Panc1 (cell line): ENCODE measurements at regions not wholly inside any gene's neighbourhood (a gene's known extent, or its start where the extent isn't known, plus 50 kb on each side); places are given as distances from the start of the nearest gene placed in this dataset.

Experiments
- ATAC-seq: fragments of 200-7000 bp; cut with Tn5 transposase; 2 replicates; pipeline ENCODE4 v1.9.1; 2020; ENCODE audit warnings: mild to moderate bottlenecking, moderate library complexity
- BruUV-seq: library from RNA; stranded (reverse); fragments of 400-500 nt; replicated peaks from 2 replicates; lab custom pipeline; 2021; lab: Mats Ljungman, UMichigan
- CTCF ChIA-PET: fragments of 300-600 bp; sonication (Branson Sonifier 250); formaldehyde crosslinking; loops from one replicate; lab custom pipeline; 2022; ENCODE audit warnings: antibody characterized with exemption; lab: Charles Lee
- POLR2A ChIA-PET: fragments of 300-600 bp; sonication (Branson Sonifier 250); formaldehyde crosslinking; loops from one replicate; lab custom pipeline; 2022; ENCODE audit warnings: antibody characterized with exemption; lab: Charles Lee
- DNase-seq: peaks from one replicate; pipeline ENCODE4 v3.0.0-alpha.2; 2010; ENCODE audit warnings: low read depth, low spot score
- H3K27ac ChIP-seq: 2 replicates; pipeline ENCODE4 v1.5.1; 2011; ENCODE audit warnings: mild to moderate bottlenecking, low read length, inconsistent platforms
- H3K27me3 ChIP-seq: fragments of 200-500 bp; sonication (Bioruptor generic); 2 replicates; pipeline ENCODE4 v1.6.0; 2014; ENCODE audit warnings: low read length, inconsistent platforms; ENCODE audit not compliant: control insufficient read depth, insufficient read depth
- H3K36me3 ChIP-seq: fragments of 200-500 bp; sonication (Bioruptor generic); 2 replicates; pipeline ENCODE4 v1.5.1; 2014; ENCODE audit warnings: inconsistent platforms, mild to moderate bottlenecking, low read length, moderate library complexity; ENCODE audit not compliant: control insufficient read depth, insufficient read depth
- H3K4me1 ChIP-seq: 2 replicates; pipeline ENCODE4 v1.5.1; 2011; ENCODE audit warnings: inconsistent platforms, mild to moderate bottlenecking, low read length, moderate library complexity; ENCODE audit not compliant: control insufficient read depth, insufficient read depth
- H3K4me3 ChIP-seq, 2 experiments: 2 replicates each; pipeline ENCODE4 v1.5.1; 2011 to 2012; ENCODE audit warnings: low read depth in 2 of 2, low read length in 2 of 2, mild to moderate bottlenecking in 2 of 2, inconsistent platforms in 1 of 2, moderate library complexity in 1 of 2
- H3K9me3 ChIP-seq: fragments of 200-500 bp; sonication (Bioruptor generic); 2 replicates; pipeline ENCODE4 v1.5.1; 2014; ENCODE audit warnings: low read depth, mild to moderate bottlenecking, inconsistent platforms, low read length, moderate library complexity; ENCODE audit not compliant: control insufficient read depth, insufficient read depth
- POLR2AphosphoS5 ChIP-seq: IDR thresholded peaks from 2 replicates; pipeline ENCODE4 v1.6.1; 2012; ENCODE audit warnings: mild to moderate bottlenecking, low read depth, low read length, moderate library complexity
- REST ChIP-seq, 2 experiments: IDR thresholded peaks; 2 replicates each; pipeline ENCODE4 v1.6.1; 2011 to 2012; ENCODE audit warnings: low read depth in 2 of 2, control low read depth in 1 of 2, low read length in 1 of 2, mild to moderate bottlenecking in 1 of 2, moderate library complexity in 1 of 2; ENCODE audit not compliant: insufficient read depth in 1 of 2
- SIN3A ChIP-seq: IDR thresholded peaks from 2 replicates; pipeline ENCODE4 v1.6.1; 2012; ENCODE audit warnings: low read depth, mild to moderate bottlenecking, low read length, moderate library complexity, borderline replicate concordance; ENCODE audit not compliant: insufficient read depth
- TCF7L2 ChIP-seq: IDR thresholded peaks from 2 replicates; pipeline ENCODE4 v1.6.1; 2011; ENCODE audit warnings: mild to moderate bottlenecking, low read depth, low read length, inconsistent platforms
- in situ Hi-C: cut with HindIII; loops from 2 replicates; pipeline ENCODE4 v1.10.0; 2016; ENCODE audit warnings: low sequenced_read_pairs, low pct_unique_long_range_greater_than_20kb
- intact Hi-C: fragments of 100-400 bp; cut with micrococcal nuclease; formaldehyde crosslinking; loops from one replicate; pipeline ENCODE4 v1.10.0; 2022; ENCODE audit not compliant: unreplicated experiment
- TF ChIP-seq, protein P1 (sequence below): fragments of 450-650 bp; IDR thresholded peaks from 2 replicates; pipeline ENCODE4 v1.5.1; 2017; ENCODE audit warnings: mild to moderate bottlenecking

- no peaks in the 10 kb centered on the region for H3K27me3 ChIP-seq
- H3K4me3 ChIP-seq = no peak overlapping the region
- POLR2A ChIA-PET = no interaction called here
- ATAC-seq (no peak), DNase-seq (no peak)
- CTCF ChIA-PET = no interaction called here
- no peak overlapping the region for H3K27ac ChIP-seq
- BruUV-seq = no TSS peak
- no peaks in the 10 kb centered on the region for H3K4me1 ChIP-seq
- intact Hi-C loops (no loop called here), in situ Hi-C loops (no loop called here)
- TF ChIP-seq SIN3A (no peak), REST (IDR thresholded peaks at IDR 0.05; ENCODE audit: insufficient read depth in 1 of 2, low read depth in 2 of 2, low read length in 1 of 2) (no peak), TCF7L2 (no peak), POLR2AphosphoS5 (no peak)
- TF ChIP-seq, protein P1, sequence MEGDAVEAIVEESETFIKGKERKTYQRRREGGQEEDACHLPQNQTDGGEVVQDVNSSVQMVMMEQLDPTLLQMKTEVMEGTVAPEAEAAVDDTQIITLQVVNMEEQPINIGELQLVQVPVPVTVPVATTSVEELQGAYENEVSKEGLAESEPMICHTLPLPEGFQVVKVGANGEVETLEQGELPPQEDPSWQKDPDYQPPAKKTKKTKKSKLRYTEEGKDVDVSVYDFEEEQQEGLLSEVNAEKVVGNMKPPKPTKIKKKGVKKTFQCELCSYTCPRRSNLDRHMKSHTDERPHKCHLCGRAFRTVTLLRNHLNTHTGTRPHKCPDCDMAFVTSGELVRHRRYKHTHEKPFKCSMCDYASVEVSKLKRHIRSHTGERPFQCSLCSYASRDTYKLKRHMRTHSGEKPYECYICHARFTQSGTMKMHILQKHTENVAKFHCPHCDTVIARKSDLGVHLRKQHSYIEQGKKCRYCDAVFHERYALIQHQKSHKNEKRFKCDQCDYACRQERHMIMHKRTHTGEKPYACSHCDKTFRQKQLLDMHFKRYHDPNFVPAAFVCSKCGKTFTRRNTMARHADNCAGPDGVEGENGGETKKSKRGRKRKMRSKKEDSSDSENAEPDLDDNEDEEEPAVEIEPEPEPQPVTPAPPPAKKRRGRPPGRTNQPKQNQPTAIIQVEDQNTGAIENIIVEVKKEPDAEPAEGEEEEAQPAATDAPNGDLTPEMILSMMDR = no peak
- no peaks in the 10 kb centered on the region for H3K36me3 ChIP-seq
- no peaks in the 10 kb centered on the region for H3K9me3 ChIP-seq
Measured at GRCh38 chrX:138504273-138504672, 207.2 kb downstream of the FGF13 start.

DNA sequence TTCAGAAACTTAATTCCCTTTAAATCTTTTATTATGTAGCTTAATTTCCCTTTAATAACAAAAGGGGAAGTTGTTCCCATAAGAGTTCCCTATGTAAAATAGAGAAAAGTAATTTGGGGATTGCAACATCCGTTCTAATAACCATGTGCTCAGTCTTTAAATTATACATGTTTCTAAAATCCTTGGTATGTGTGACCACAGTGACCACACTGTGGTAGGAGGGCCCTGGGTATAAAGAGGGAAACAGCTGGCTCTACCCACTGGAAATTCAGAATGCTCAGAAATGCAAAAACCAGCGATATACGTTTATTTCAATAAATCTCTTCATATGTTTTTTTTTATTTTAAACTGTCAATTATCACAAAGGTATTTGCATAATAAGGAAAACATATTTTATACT, 219.1 kb downstream of the FGF13 start:
- H3K4me3 ChIP-seq = no peak overlapping the region
- no peak for DNase-seq
- intact Hi-C loops (no loop called here), in situ Hi-C loops (no loop called here)
- ChIA-PET CTCF (no interaction called here), POLR2A (no interaction called here)
- no peaks in the 10 kb centered on the region for H3K9me3 ChIP-seq
- no peaks in the 10 kb centered on the region for H3K4me1 ChIP-seq
- ATAC-seq = no peak
- no TSS peak for BruUV-seq
- H3K27me3 ChIP-seq = no peaks in the 10 kb centered on the region
- no peaks in the 10 kb centered on the region for H3K36me3 ChIP-seq
- no peak overlapping the region for H3K27ac ChIP-seq
- TF ChIP-seq SIN3A = no peak
- no peak for TF ChIP-seq TCF7L2
- TF ChIP-seq, protein P1 = no peak
- TF ChIP-seq REST (IDR thresholded peaks at IDR 0.05; ENCODE audit: insufficient read depth in 1 of 2, low read depth in 2 of 2, low read length in 1 of 2) = no peak
- TF ChIP-seq POLR2AphosphoS5 = no peak
